NCI-H82 treated with DMSO at 0.1 percent for 48 hours (cell line): ENCODE measurements at regions not wholly inside any gene's neighbourhood (a gene's known extent, or its start where the extent isn't known, plus 50 kb on each side); places are given as distances from the start of the nearest gene placed in this dataset.

Source experiments
- DNase-seq: peaks from one replicate; lab custom pipeline; 2025; ENCODE audit not compliant: unreplicated experiment; lab: John Stamatoyannopoulos, UW

DNA sequence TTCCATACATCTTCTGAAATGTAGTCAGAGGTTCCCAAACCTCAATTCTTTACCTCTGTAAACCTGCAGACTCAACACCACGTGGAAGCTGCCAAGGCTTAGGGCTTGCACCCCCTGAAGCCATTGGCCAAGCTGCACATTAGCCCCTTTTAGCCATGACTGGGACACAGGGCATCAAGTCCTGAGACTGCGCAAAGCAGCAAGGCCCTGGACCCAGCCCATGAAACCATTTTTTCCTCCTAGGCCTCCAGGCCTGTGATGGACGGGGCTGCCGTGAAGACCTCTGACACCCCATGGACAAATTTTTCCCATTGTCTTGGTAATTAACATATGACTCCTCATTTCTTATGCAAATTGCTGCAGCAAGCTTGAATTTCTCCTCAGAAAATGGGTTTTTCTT lies 727.8 kb downstream of the C6orf118 start:
- no peak for DNase-seq

DNA sequence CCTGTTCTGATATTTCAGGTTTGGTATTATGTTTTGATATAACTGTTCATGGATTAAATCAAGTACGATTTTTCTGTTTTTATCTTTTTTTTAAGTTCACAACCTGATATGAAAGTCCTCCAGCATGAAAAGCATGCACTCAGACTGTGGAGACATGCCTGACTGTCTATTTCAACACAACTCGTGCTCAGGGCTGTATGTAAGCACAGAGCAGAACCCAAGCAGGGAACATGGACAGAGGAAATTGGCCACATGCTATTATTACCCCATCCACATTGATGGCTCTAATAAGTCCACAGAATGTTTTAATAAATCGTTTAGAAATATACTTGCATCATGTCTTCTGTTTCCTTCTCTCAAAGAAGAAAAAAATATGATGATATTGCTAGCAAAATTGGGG lies 730.4 kb downstream of the C6orf118 start:
- no peak for DNase-seq

DNA sequence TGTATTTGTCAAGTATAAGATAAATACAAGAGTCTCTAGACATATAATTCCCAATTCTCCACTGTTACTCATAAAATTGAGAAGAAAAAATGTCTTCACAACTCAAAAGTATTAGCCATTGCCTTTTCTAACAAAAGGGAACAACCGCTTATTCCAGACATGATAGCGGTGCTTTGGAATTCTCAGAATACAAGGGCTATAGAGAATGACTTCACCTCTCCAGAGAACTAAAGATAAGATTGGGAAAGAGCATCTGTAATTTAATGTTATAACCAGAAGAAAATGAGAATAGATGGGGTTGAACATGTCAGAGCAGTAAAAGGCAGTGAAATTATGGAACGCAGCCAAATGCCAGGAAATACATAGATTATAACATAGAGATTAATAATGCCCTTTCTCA lies 730.8 kb downstream of the C6orf118 start:
- DNase-seq, result no peak

DNA sequence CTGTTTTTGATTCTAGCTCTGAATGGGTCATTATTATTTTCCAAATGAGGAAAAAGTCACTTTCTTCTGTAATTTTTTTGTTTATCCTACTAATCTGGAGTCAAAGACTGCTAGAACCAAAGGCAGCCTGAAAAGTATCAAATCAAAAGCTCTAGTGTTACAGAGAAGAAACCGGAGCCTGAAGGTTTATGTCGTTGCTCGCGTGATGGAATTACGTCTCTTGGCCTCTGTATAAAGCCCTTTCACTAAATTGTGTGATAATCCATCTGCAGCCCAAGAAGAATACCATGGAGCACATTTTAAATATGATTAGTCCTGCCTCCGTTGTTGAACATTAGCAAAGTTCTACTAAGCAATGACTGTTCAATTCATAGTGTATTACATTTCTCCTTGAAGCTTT lies 738.6 kb downstream of the C6orf118 start:
- no peak for DNase-seq

DNA sequence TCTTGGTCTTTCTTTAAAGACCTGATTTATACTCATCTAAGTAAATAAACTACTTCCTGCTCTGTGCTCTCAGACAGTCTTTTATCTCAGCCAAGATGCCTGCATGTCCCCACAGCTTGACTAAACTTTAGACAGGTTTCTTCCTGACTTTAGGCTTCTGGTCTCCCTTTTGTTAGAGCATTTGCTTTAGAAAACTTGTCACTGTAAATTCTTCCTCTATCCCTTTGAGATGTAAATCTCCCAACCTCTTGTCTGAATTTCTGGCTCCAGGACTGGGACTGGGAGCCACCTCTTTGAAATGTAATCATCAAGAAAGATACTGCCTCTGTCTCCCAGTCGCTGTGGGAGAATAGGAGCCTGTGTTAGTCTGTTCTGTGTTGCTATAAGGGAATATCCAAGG lies 739.9 kb downstream of the C6orf118 start:
- DNase-seq, result no peak

DNA sequence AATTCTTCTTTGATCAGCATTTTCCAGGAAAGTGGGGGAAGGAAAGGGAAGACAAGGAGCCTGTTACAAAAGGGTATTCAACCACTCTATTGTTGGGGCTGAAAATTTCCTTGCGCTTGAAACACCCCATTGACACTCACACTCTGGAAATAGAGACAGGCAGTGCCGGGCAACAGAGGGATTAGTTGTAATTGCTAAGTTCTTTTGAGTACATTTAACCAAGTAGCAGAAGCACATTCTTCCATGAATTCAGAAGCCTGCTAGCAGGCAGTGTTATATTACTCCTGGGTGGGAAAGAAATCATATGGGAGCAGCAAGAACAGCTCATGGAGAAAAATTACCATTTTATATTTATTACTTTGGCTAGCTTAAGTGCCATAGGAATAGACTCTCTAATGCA lies 745.5 kb downstream of the C6orf118 start:
- no peak for DNase-seq

DNA sequence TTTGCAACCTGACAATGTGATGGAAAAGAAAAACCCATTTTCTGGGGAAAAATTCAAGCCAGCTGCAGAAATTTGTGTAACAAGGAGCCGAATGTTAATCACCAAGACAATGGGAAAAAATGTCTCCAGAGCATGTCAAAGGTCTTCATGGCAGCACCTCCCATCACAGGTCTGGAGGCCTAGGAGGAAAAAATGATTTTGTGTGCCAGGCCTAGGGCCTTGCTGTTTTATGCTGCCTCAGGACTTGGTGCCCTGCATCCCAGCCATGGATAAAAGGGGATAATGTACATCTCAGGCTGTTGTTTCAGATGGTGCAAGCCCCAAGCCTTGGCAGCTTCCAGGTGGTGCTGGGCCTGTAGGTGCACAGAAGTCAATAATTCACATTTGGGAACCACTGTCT lies 747.7 kb downstream of the C6orf118 start:
- no peak for DNase-seq

DNA sequence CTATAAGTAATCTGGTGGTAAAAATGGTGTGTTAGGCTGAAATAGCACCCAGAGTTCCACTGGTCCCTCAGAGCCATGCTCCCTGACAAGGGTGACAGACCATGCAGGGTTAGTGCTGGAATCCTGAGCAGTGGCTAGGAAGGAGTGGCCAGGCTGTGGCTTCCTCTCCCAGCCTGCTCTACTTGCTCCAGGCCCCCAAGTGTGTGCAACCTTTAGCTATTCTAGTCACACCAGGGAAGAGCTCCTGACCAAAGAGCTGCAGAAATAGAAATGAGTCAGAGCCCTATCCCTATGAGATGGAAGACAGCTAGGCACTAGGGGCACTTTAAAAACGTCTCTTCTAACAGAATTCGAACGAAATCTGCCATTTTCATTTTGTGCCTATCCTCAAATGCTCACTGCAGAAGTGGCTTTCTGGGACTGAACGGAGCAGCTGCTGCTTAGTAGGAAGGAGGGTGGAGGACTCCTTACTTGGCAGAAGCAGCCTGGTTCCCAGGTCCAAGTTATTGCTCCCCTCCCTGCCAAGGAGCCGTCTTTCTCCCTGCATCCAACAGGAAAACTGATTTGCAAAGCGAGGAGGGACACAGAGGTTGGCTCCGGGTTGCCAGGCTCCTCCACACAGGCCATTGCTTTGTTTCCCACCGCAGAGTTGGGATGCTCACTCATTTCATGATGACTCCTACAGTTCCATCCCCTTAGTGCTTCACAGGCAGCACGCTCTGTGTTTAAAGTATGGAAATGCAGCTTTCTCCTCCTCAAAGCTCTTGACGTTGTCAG lies 754.5 kb downstream of the C6orf118 start:
- no peak for DNase-seq

DNA sequence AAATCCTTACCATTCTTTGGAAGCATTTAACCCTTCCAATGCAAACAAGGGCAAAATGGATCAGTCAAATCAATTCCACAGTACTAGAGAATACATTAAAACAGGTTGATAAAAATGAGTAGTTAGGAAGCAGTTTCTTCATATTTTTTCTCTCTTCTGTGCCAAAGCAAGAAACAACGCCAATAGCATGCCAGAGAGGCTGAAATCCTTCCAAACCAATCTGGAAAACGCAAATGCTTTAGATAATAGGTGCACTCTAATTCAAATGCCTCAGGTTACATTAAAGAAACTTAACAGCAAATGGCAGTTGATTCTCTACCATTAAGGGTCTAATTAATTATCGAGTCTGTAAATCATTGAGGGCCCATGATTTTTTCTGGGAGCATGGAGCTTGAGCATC lies 755.2 kb downstream of the C6orf118 start:
- no peak for DNase-seq

DNA sequence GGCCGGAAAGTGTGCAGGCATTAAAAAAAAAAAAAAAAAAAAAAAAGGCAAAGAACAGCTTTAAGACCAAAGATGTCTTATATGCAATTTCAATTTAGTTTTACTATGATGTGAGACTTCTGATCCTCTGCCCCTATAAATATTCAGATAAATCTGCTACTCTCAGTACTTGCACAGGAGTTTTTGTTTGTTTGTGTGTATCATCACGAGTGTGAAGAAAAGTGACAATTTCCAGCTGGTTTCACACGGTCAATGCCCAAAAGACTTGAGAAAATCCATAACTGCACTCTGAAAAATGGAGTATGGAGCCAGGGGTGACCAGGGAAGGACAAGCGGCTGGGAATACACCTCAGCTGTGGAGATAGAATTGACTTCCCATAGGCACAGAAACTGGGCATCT lies 757.7 kb downstream of the C6orf118 start:
- no peak for DNase-seq

DNA sequence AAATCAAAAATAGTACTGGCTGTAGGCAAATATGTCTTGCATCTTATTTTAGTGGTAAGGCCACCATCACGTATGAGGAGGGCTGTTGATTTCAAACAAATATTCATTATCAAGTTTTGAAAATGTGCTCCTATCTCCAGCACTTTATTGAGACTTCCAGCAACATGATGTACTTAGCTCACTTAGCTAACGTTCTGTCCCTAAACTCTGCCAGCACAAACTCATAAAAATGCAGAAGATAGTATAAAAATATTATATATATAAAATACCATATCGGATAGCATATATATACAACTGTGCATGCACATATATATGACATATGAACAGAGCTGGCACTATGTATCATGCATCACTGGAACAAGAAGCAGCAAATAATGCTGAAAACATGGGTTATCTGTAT lies 762.3 kb downstream of the C6orf118 start:
- no peak for DNase-seq

DNA sequence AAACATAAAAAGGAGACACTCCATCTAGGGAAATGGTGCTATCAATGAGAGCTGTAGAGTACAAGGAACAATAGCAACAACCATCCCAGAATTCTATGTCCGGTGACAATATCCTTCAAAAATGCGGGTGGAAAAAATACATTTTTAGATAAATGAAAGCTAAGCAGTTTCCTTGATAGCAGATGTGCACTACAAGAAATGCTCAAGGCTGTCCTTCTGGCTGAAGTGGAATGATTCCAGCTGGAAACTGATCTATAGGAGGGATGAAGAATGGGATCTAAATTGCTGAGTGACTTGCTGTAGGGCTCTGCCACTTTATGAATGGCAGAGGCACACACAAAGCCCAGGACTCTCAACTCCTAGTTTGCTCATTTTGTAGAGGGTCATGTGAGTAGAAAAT lies 763.1 kb downstream of the C6orf118 start:
- DNase-seq, result no peak

DNA sequence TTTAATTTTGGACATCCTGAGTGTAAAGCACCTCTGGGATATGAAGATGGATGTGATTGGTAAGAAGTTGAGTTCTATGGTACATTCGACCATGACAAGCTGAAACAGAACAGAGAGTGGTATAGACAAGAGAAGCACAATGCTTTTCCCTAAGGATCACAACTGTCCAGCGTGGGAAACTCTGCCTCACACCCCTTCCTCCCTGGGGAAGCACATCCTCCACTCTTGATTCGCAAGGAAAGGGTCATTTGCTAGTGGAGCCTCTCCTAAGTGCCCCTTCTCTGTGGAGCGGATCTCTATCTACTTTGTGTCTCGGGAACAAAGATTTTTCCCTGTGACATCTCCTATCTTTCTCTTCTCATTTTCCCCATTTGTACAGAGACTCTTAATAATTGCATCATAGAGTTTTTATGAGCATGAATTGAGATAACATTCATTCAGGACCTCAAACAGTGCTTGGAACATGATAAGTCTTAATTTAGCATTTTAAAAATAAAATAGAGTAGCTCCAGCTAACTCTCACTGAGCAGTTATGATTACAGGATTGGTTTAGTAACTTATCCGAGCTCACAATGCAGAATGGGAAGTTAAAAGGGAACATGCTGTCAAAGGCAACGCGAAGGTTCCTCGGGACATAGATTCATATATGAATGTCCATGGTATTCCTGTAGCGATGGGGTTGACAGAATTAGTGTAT lies 775.2 kb downstream of the C6orf118 start:
- DNase-seq, result no peak

DNA sequence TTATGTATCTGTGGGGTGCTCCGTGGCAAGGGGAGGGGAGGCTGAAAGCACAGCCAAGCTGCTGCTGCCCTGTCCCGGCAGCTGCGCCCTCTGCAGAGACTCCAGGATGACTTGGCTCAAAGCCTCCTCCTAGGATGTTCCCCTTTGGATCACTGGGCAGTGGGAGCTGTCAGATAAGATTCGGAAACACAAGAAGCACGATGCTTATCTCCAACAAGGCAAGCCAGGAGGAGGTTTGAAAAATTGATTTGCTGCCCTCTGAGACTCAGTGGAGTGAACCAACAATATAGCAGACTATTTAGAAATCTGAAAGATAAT lies 776.4 kb downstream of the C6orf118 start:
- DNase-seq, result no peak

DNA sequence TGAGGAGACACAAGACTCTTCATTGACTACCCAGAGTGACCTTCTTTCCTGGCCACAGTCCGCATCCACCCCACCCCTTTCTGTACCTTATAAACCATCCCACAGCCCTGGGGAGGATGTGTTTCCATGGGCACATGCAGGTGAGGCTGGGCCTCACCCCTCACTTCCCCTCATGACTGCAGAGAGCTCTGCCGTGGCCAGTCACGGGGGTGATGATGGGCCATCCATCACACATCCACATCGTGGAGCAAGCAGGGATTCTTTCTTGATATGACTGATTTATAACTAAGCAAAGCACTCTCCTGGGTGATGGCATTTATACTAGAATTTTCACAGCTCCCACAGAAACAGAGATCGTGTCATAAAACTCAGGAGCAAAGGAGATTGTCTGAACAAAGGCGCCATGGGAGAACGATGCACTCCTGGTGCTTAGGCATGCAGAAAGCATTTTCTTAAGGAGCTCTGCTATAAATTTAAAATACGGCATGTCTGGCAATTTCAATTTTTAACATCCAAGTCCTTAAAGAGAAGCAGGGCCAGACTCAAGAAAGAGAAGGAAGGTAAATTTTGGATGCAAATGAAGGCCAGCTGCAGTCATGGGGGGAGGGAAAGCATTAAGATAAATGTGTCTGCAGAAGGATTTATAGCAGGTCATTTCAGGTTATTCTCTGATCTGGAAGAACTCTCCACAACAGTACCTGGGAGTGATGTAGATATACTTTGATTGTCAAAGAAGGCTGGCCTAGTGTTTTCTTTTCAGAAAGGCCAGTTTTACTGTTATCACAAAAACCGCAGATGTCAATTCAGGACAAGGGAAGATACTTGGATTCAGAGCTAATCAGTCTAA lies 777.0 kb downstream of the C6orf118 start:
- peak; percentile 11 for DNase-seq

DNA sequence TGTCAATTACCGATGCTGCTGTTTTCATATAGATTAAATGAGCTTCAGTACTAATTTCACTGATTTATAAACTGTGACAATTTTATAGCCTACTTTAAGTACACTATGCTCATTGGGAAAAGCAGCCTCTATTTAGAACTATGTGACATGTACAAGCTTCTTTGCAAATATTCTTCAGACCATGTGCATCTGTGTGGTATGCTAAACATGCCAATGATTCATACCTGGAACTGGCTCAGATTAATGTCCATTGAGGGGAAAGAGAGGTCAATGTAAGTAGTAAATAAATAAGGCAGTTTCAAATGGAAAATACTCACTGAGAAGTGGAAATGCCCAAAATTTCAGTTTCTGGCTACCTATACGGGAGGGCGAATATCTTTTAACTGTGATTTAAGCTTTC lies 777.7 kb downstream of the C6orf118 start:
- no peak for DNase-seq

DNA sequence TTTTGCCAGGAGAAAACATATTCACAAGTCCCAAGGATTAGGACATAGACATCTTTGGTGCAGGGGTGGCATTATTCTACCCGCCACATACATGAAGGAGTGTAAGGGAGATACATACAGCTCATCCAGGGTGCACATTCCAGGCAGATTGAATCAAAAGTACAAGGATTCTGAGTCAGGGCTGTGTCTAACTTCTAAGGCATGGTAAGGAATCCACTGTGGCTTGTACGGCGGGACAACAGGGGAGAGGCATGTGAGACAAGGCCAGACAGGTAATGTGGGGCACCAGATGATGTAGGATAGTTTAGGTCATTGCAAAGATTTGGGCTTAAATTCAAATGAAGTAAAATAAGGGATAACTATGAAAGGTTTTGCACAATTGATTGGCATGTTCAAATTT lies 780.9 kb downstream of the C6orf118 start:
- no peak for DNase-seq

DNA sequence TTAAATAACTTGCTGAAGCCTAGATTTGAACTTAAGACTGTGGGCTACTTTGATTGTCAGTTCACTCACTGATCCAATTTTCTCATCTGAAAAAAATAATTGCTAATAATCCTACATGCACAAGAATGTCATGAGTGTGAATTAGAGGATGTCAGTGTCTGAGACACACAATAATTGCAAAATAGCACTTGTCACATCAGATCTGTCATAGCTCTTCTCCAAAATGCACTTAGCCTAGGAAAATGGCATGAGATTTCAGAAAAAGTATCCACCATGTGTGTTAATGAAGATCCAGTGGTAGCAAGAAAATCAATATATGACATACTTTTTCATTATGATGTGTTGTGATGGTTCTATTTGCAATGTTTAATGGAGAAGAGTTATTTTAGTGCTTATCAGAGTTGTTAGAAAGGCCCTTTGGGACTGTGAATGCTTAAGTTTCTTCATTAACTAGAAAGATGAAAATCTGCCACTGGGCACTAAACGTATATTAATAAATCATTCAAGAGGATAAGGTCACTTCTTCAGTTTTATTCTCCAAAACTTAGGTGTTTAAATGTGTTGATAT lies 786.2 kb downstream of the C6orf118 start:
- no peak for DNase-seq

DNA sequence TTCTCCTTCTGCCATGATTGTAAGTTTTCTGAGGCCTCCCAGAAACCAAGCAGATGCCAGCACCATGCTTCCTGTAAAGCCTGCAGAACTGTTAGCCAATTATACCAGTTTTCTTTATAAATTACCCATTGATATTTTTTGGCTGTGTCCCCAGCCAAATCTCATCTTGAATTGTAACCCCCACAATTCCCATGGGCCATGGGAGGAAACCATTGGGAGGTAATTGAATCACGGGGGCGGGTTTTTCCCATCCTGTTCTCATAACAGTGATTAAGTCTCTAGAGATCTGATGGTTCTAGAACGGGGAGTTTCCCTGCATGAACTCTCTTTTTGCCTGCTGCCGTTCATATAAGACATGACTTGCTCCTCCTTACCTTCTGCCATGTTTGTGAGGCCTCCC lies 788.5 kb downstream of the C6orf118 start:
- DNase-seq, result no peak

DNA sequence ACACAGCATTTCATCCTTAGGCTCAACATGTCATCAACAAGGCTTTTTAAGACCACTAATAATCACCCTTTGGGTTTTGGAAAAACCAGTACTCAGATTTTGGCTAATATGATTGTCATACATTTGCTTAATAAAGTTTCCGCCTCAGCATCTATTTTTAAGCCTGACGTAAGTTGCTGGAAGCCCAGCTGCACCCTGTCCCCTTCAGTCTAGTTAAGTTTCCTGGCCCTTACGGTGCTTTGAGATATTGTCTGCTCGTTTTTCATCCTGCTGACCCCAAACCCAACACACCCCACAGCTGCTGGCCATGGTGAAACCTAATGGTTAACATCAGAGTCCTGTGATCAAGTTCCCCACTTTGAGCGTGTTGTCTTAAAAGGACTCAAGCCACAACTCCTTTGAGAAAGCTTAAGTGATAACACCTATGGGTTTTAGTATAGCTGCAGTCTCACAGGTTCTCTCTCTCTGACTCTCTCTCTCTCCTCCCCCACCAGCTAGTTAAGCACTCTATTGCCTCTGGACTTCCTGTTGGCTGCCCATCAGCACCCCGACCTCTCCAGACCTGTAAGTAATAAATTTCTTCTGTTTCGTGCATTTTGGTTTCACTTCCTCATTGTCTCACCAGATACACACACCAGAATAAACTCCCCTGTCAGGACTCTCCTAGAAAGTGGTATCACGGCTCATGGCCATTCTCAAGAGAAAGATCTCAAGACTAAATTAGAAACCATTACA lies 802.0 kb downstream of the C6orf118 start:
- no peak for DNase-seq

DNA sequence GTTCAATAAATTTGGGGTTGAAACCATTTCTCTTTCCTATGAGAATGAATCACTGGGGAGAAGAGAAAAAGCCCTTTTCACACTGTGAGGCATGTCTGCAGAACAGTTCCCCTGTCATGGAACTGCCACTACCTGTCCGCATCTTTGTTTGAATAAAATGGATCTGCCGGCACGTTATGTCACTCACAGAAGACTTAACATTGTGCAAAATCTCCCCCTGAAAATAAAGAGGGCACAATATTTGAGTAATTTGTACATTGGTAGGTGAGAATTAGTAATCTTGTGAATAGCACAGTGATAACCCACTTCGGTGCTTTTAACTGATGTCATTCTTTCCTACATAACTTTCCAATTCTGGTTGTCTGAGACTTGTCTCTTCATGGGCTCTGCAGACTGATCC lies 804.0 kb downstream of the C6orf118 start:
- no peak for DNase-seq
